H1 (cell line): ENCODE measurements at regions not wholly inside any gene's neighbourhood (a gene's known extent, or its start where the extent isn't known, plus 50 kb on each side); places are given as distances from the start of the nearest gene placed in this dataset.

Experiments
- CHD1 ChIP-seq: IDR thresholded peaks from 2 replicates; pipeline ENCODE4 v1.6.1; 2012; ENCODE audit warnings: low read depth, low read length, improper control_type of control experiment
- CHD7 ChIP-seq: fragments of 300-600 bp; sonication (generic); IDR thresholded peaks from 2 replicates; pipeline ENCODE4 v1.7.1; 2012; ENCODE audit warnings: low read length, moderate library complexity, mild to moderate bottlenecking, inconsistent platforms; ENCODE audit not compliant: insufficient replicate concordance
- EGR1 ChIP-seq: IDR thresholded peaks from 2 replicates; pipeline ENCODE4 v1.6.1; 2011; ENCODE audit warnings: low read depth, low read length, borderline replicate concordance
- PHF8 ChIP-seq: fragments of 200-600 bp; sonication (generic); conservative IDR thresholded peaks from 2 replicates; pipeline ENCODE4 v1.7.1; 2012; ENCODE audit warnings: low read depth, mild to moderate bottlenecking, inconsistent platforms, low read length, moderate library complexity
- SUZ12 ChIP-seq: fragments of 200-600 bp; sonication (generic); IDR thresholded peaks from 2 replicates; pipeline ENCODE4 v1.6.1; 2012; ENCODE audit warnings: mild to moderate bottlenecking, inconsistent platforms, low read length, moderate library complexity, mixed read lengths
- ZNF274 ChIP-seq: IDR thresholded peaks from 2 replicates; pipeline ENCODE4 v1.7.0; 2012; ENCODE audit warnings: low read length, borderline replicate concordance; ENCODE audit errors: extremely low read depth

- TF ChIP-seq CHD7 (no peak), CHD1 (no peak), SUZ12 (no peak), EGR1 (no peak), ZNF274 (no peak), PHF8 (no peak)
- TF ChIP-seq, all 59 proteins: peak for 0
These were observed 156.5 kb upstream of the ZC3H12C start (continued) for GRCh38 chr11:109936661-109937180.
